8988T (cell line): ENCODE measurements at regions not wholly inside any gene's neighbourhood (a gene's known extent, or its start where the extent isn't known, plus 50 kb on each side); places are given as distances from the start of the nearest gene placed in this dataset.

Source experiments
- DNase-seq: peaks from one replicate; pipeline ENCODE4 v3.0.0; 2011

GRCh38 chr14:97367278-97367677 lies 570.1 kb downstream of the VRK1 start:
- DNase-seq = no peak

GRCh38 chr14:97368049-97368448 lies 570.9 kb downstream of the VRK1 start:
- no peak for DNase-seq

- DNase-seq = no peak
Observed at GRCh38 chr14:97368900-97369564, 571.9 kb downstream of the VRK1 start.

- no peak for DNase-seq
Observed at GRCh38 chr14:97369901-97370300, 572.7 kb downstream of the VRK1 start.

GRCh38 chr14:97376310-97376709 lies 579.1 kb downstream of the VRK1 start:
- DNase-seq = no peak

GRCh38 chr14:97377550-97377949 lies 580.4 kb downstream of the VRK1 start:
- no peak for DNase-seq

- no peak for DNase-seq
Observed at GRCh38 chr14:97379091-97379531, 581.9 kb downstream of the VRK1 start.

GRCh38 chr14:97380539-97380941 lies 583.4 kb downstream of the VRK1 start:
- no peak for DNase-seq

- no peak for DNase-seq
Observed at GRCh38 chr14:97381309-97381708, 584.1 kb downstream of the VRK1 start.

GRCh38 chr14:97382616-97383226 lies 585.5 kb downstream of the VRK1 start:
- no peak for DNase-seq

GRCh38 chr14:97385727-97386126 lies 588.5 kb downstream of the VRK1 start:
- DNase-seq = no peak

GRCh38 chr14:97387252-97387874 lies 590.2 kb downstream of the VRK1 start:
- DNase-seq = no peak

GRCh38 chr14:97388408-97388807 lies 591.2 kb downstream of the VRK1 start:
- no peak for DNase-seq

- DNase-seq = no peak
Observed at GRCh38 chr14:97390096-97390724, 593.0 kb downstream of the VRK1 start.

- no peak for DNase-seq
Observed at GRCh38 chr14:97393244-97393643, 596.1 kb downstream of the VRK1 start.

- DNase-seq = no peak
Observed at GRCh38 chr14:97395068-97395467, 597.9 kb downstream of the VRK1 start.

- DNase-seq = no peak
Observed at GRCh38 chr14:97401714-97402113, 604.5 kb downstream of the VRK1 start.

- no peak for DNase-seq
Observed at GRCh38 chr14:97402279-97402678, 605.1 kb downstream of the VRK1 start.

- DNase-seq = no peak
Observed at GRCh38 chr14:97407701-97408407, 610.7 kb downstream of the VRK1 start.

GRCh38 chr14:97408503-97408902 lies 611.3 kb downstream of the VRK1 start:
- no peak for DNase-seq

GRCh38 chr14:97408937-97409815 lies 612.0 kb downstream of the VRK1 start:
- DNase-seq = no peak
